KOPT-K1 (cell line): ENCODE measurements at regions not wholly inside any gene's neighbourhood (a gene's known extent, or its start where the extent isn't known, plus 50 kb on each side); places are given as distances from the start of the nearest gene placed in this dataset.

Source experiments
- H3K27ac ChIP-seq: fragments of 200-600 bp; sonication (generic); 2 replicates; pipeline ENCODE4 v1.5.1; 2016; ENCODE audit warnings: antibody characterized with exemption, mild to moderate bottlenecking, low read depth, low read length; ENCODE audit not compliant: poor library complexity, severe bottlenecking
- H3K36me3 ChIP-seq: fragments of 200-600 bp; sonication (generic); 2 replicates; pipeline ENCODE4 v1.5.1; 2017; ENCODE audit warnings: antibody characterized with exemption, mild to moderate bottlenecking, low read length, moderate library complexity; ENCODE audit not compliant: insufficient read depth
- H3K9me3 ChIP-seq: fragments of 200-600 bp; sonication (generic); 2 replicates; pipeline ENCODE4 v1.5.1; 2017; ENCODE audit warnings: antibody characterized with exemption, low read length, mild to moderate bottlenecking; ENCODE audit not compliant: insufficient read depth, poor library complexity, severe bottlenecking

DNA sequence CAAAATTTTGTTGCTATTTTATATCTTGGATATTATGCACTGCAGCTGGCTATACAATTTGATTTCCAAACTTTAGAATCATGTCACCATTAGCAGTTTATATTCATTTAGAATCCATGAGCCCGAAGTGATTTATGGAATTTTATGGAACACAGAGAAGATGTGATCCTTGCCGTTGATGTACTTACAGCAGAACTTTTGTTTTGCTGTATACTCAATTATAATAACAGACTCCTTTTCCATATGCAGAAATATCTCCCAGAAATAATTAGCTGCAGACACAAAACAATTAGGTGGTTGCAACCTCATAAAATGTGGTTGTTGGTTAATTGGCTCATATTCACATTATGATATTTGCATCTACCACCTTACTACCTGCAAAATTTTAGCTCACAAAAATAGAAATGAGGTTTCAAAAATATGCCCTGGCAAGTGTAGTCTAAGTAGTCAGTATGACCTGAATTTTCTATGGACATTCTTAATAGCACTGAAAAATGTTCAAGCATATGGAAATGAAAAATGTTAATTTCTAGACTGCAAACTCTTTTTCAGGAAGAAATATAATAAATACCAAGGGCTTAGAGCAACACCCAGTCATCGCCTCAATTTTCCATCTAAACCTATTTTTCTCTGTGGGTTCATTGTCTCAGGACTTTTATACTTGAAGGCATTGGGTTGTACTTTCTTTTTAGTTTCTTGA, 997.6 kb downstream of the MCTP2 start:
- Histone ChIP-seq H3K36me3 (no peaks in the 10 kb centered on the region), H3K27ac (no peak overlapping the region), H3K9me3 (no peaks in the 10 kb centered on the region)

DNA sequence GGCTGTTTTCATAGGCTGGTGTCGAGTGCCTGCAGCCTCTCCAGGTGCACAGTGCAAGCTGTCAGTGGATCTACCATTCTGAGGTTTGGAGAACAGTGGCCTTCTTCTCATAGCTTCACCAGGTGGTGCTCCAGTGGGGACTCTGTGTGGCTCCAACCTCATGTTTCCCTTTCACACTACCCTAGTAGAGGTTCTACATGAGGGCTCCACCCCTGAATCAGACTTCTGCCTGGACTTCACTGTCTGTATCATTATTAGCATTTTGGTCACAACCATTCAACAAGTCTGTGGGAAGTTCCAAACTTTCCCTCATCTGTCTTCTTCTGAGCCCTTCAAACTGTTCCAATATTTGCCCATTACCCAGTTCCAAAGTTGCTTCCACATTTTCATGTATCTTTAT, 1003.7 kb downstream of the MCTP2 start:
- peaks cover 15% of the 10 kb centered on the region for H3K9me3 ChIP-seq
- H3K27ac ChIP-seq = no peak overlapping the region
- H3K36me3 ChIP-seq = no peaks in the 10 kb centered on the region

DNA sequence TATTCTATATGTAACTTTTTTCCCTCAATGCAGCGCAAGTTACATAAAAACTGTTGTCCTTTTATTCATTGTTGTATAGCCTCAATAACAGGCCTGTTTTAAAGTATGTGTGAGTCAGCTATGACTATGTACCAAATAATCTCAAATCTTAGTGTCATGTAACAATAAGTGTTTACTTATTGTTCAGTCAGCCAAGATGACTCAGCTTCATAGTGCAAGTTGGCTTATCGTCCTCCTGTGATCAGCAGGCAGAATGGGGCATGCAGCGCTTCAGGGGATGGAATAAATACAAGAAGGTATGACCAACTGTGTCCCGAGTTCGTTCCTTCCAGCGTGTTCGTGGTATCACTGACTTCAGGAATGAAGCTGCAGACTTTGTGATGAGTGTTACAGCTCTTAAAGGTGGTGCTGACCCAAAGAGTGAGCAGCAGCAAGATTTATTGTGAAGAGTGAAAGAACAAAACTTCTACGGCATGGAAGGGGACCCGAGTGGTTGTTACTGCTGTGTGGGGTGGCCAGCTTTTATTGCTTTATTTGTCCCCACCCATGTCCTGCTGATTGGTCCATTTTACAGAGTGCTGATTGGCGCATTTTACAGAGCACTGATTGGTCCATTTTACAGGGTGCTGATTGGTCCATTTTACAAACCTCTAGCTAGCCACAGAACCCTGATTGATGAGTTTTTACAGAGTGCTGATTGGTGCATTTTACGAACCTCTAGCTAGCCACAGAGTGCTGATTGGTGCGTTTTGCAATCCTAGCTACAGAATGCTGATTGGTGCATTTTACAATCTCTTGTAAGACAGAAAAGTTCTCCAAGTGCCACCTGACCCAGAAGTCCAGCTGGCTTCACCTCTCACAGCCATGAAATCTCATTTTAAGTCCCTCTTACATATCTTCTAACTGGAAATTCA, 1016.0 kb downstream of the MCTP2 start:
- Histone ChIP-seq H3K36me3 (no peaks in the 10 kb centered on the region), H3K9me3 (no peaks in the 10 kb centered on the region), H3K27ac (no peak overlapping the region)

DNA sequence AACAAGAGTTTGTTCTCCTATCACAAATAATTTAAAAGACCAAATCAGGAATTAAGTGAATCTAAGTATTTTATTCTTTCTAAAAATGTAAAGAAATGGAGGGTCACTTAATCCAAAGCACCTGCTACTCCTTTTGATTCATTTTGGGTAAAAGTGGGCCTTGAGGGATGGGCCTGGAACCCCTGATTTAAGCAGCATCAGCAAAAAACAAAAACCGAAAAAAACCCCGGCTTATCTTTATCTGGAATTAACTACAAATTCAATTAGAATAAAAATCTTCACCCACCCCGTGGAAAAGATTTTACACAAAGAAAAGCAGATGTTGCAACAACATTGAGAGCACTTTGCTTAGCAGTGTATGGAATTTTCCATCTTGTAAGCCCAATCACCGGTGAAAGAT, 1018.2 kb downstream of the MCTP2 start:
- Histone ChIP-seq H3K9me3 (no peaks in the 10 kb centered on the region), H3K27ac (no peak overlapping the region), H3K36me3 (no peaks in the 10 kb centered on the region)

DNA sequence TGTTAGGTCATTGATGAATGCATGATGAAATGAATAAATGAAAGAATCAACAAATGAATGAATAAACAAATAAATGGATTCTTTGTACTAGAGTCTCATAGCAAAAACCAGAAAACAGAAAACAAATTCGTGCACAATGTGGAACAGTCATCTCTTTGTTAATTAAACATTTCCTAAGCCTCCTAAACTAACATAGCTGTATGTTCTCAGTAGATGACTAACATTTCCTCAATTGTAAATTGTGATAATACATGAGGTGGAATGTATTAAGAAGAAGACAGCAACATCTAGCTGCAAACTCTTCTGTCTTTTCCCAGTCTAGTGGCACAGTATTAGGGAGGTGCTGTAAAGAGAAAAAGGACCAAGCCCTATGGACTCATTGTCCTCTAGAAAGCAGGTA, 1021.0 kb downstream of the MCTP2 start:
- Histone ChIP-seq H3K27ac (no peak overlapping the region), H3K9me3 (no peaks in the 10 kb centered on the region), H3K36me3 (no peaks in the 10 kb centered on the region)

DNA sequence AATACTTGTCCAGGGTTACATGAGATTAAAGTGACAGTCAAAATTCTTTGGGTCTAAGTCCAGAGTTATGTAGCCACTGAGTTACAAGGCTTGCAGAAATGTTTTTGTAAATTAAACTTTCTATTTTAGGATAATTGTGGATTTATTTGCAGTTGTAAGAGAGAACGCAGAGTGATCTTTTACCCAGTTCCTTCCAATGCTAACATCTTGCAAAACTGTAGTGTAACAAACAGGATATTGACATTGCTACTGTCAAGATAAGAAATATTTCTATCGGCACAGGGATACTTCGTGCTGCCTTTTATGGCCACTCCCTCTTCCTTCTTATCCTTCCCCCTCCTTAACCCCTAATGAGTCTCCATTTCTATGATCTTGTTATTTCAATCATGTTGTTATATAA, 1022.9 kb downstream of the MCTP2 start:
- Histone ChIP-seq H3K36me3 (no peaks in the 10 kb centered on the region), H3K9me3 (no peaks in the 10 kb centered on the region), H3K27ac (no peak overlapping the region)

DNA sequence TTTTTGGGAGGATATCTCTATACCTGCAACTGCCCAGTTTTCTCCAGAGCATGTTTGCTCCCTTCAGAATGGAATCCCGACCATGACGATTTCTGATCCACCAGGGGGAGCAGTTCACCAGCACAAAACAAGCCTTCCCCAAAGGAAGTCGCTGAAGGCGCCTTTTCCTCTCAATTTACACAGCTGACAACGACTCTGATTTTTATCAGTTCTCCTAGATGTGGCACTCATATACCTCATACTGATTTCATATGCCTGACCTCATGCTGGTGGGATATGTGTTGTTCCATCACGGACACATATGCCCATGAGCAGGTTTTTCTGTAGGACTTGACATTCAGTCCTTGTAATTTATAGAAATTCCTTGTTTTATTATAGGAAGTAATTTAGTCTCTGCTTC, 1028.2 kb downstream of the MCTP2 start:
- no peak overlapping the region for H3K27ac ChIP-seq

DNA sequence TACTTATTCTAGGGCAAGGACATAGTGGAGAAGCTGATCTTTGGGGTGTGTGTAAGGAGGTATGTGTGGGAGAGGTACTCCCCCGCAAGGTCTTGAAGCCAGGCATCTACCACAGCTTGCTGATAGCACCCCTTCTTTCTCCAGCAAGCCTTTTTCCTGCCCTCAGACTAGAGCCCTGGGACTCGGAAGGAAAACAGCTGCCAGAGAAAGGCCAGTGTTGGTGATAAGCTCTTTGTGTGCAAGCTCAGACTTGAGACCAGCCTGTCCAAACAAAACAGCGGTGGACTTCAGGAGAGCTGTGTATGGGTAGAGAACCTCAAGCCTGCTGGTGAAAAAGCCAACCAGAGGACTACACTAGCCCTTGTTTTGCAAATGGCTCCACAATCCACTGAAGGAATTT, 1028.6 kb downstream of the MCTP2 start:
- Histone ChIP-seq H3K36me3 (no peaks in the 10 kb centered on the region), H3K9me3 (no peaks in the 10 kb centered on the region), H3K27ac (no peak overlapping the region)

More for the DNA sequence above, 1028.2 kb downstream of the MCTP2 start:
- Histone ChIP-seq H3K9me3 (no peaks in the 10 kb centered on the region), H3K36me3 (no peaks in the 10 kb centered on the region)

DNA sequence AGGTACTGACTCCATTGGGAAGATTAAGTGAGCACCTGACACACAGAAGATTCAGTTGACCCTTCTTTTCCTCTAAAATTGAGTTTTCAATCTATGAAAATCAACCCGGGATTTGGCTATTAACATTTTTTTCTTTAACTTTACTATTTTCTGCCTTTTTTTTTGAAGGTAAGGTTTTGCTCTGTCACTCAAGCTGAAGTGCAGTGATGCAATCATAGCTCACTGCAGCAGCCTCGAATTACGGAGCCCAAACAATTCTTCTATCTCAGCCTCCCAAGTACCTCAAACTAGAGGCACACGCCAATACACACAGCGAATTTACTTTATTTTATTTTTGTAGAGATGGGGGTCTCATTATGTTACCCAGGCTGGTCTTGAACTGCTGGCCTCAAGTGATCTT, 1029.5 kb downstream of the MCTP2 start:
- no peak overlapping the region for H3K27ac ChIP-seq
- no peaks in the 10 kb centered on the region for H3K9me3 ChIP-seq
- no peaks in the 10 kb centered on the region for H3K36me3 ChIP-seq

DNA sequence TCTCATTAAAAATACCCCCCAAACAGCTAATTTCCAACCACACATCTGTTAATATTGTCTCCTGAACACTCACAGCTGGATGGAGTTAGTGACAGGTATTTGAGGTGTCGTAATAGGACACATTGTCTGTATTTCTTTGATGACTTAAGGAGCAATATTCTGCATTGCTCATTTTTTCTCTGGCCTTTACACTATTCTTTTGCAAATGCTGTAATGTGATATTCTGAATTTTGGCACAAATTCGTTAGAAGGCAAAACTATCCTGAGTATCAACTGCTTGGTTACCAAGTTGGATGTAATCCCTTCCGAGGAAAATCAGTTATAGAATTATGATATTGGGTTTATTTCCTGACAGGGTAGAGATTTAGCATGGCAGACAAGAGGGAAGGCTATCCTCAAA, 1030.2 kb downstream of the MCTP2 start:
- Histone ChIP-seq H3K27ac (no peak overlapping the region), H3K36me3 (no peaks in the 10 kb centered on the region), H3K9me3 (no peaks in the 10 kb centered on the region)

DNA sequence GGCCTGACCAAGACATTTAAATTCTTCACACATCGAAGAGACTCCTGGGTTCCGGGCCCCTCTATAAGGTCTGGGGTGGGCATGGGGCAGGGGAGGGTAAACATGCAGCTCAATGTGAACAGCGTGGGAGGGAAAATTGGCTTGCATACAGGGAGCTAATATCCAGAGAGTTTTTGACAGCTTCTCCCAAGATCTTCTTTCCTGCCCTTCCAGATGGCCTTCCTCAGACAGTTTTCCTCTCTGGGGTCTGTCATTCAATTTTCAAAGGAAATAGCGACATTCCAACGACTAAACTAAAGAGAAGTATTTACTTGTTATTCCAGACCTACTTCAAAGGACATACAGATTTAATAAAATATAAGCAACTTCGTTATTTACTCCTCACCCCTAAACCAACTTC, 1030.6 kb downstream of the MCTP2 start:
- Histone ChIP-seq H3K27ac (no peak overlapping the region), H3K36me3 (no peaks in the 10 kb centered on the region), H3K9me3 (no peaks in the 10 kb centered on the region)

DNA sequence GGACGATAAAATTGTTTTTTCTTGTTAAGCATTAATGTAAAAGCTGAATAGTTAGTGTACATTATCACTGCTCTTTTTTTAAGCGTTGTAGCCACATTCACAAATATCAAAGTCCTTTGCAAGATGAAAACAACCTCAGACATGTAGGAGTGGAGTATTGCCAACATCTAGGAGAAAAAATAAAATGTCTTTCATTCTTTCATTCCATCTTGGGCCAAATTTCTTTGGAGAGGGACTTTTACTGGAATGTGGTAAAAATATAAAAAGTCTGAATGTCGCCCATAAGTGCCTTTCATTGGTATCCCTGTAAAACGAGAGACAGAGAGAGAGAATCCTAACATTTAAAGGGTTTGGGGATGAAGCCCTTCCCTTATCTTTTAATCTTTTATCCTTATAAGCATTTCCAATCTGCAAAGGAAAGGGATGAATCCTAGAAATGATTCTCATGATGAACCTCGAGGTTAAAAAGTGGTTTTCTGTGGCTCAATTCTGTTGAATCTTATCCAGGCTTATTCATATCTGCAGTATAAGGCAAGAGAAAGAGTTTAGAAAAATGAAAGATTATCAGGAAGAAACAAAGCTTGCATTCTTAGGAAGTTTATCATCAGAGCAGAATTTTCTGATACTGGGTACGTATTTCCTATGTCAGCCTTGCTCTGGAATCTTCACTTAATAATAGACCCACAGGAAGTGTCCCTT, 1031.7 kb downstream of the MCTP2 start:
- Histone ChIP-seq H3K27ac (no peak overlapping the region), H3K9me3 (no peaks in the 10 kb centered on the region), H3K36me3 (no peaks in the 10 kb centered on the region)

DNA sequence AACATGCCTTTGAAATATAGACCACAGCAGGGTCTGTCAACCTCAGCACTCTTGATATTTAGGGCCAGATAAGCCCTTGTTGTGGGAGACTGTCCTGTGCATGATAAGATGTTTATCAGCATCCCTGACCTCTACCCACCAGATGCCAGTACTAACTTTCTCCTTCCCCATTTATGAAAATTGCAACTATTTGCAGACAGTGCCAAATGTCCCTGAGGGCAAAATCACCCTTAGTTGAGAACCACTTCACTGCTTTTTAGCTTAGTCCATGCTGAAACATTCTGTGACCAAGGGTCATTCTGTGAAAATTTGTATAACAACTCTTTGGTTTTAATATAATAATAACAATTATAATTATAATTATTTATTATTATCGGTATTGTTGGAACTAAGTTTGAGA, 1032.4 kb downstream of the MCTP2 start:
- no peaks in the 10 kb centered on the region for H3K9me3 ChIP-seq
- H3K27ac ChIP-seq = no peak overlapping the region
- H3K36me3 ChIP-seq = no peaks in the 10 kb centered on the region

DNA sequence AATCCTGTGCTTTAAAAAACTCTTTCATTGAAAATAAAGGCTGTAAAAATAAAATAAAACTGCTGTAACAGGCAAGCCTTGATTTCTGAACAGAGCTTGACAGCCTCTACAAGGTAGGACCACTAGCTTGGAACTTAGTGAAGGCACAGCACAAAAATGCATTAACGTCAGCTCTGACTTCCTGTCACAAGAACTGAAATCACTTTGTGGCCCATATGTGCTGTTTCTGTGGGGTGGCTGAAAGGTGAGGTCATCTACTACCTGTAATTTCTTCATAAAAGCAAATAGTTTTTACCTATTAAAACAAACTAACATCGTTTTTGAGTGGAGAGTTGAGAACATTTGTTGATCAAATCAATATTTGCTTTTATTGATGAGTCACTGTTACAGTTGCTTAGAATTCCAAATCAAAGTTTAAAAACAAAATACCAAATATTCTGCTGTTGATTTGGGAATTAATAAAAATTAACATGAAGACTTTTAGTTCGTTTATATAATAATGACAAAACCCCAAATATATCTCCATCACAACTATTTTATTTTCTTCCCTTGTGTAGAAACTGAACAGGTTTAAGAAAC, 1034.1 kb downstream of the MCTP2 start:
- Histone ChIP-seq H3K36me3 (no peaks in the 10 kb centered on the region), H3K27ac (no peak overlapping the region)

DNA sequence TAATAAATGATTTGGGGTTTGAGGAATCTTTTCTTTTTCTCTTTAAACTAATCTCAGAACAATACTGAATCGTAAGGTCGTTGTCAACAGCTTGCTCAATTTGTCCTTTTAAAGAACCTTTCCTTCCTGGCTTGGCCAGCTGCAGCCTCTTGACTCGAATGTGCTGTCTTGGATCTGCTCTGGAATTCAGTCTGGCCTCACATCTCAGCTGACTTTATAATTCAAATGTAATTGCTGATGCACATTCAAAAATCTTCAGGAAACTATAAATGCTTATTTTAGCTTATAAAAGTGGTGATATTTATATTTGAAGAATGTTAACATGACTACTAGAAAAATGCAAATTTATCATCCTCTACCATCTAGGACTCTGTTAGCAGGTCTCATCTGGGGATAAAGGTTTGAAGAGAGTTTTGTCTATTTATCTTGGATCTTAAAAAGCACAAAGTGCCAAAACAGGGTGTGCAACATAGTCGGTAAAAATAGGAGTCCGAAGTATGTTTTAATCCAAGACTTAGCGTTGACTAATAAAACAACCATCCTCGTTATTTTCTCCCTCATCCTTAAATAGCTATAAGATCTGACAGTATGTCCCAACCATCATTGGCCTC, 1035.2 kb downstream of the MCTP2 start:
- no peaks in the 10 kb centered on the region for H3K36me3 ChIP-seq
- no peaks in the 10 kb centered on the region for H3K9me3 ChIP-seq
- H3K27ac ChIP-seq = no peak overlapping the region

More for the DNA sequence above, 1034.1 kb downstream of the MCTP2 start:
- no peaks in the 10 kb centered on the region for H3K9me3 ChIP-seq
